GM23248 (cell line): ENCODE measurements at regions not wholly inside any gene's neighbourhood (a gene's known extent, or its start where the extent isn't known, plus 50 kb on each side); places are given as distances from the start of the nearest gene placed in this dataset.
A peak's percentile ranks its signal among the peaks of the same experiment; 100 is the strongest.

Source experiments
- DNase-seq: peaks from one replicate; pipeline ENCODE4 v3.0.0-alpha.2; 2015
- H2AFZ ChIP-seq: fragments of 200-600 bp; sonication (generic); 2 replicates; pipeline ENCODE4 v1.6.1; 2016; ENCODE audit warnings: antibody characterized with exemption
- H3F3A ChIP-seq: fragments of 200-600 bp; sonication (generic); 2 replicates; pipeline ENCODE4 v1.6.1; 2016; ENCODE audit warnings: mild to moderate bottlenecking, antibody characterized with exemption, mixed run types; ENCODE audit not compliant: insufficient read depth
- H3K27ac ChIP-seq: fragments of 200-600 bp; sonication (generic); 2 replicates; pipeline ENCODE4 v1.5.1; 2016; ENCODE audit warnings: mild to moderate bottlenecking
- H3K27me3 ChIP-seq: fragments of 200-600 bp; sonication (generic); replicated peaks from 2 replicates; pipeline ENCODE4 v1.6.1; 2016; ENCODE audit warnings: mild to moderate bottlenecking; ENCODE audit not compliant: insufficient read depth
- H3K36me3 ChIP-seq: fragments of 200-600 bp; sonication (generic); 2 replicates; pipeline ENCODE4 v1.6.1; 2016; ENCODE audit warnings: low read depth, mild to moderate bottlenecking
- H3K4me1 ChIP-seq: fragments of 200-600 bp; sonication (generic); 2 replicates; pipeline ENCODE4 v1.6.1; 2016; ENCODE audit warnings: mild to moderate bottlenecking; ENCODE audit not compliant: insufficient read depth
- H3K4me2 ChIP-seq: fragments of 200-600 bp; sonication (generic); one replicate; pipeline ENCODE4 v1.6.1; 2016; ENCODE audit warnings: mild to moderate bottlenecking; ENCODE audit not compliant: unreplicated experiment
- H3K4me3 ChIP-seq: fragments of 200-600 bp; sonication (generic); 2 replicates; pipeline ENCODE4 v1.5.1; 2016; ENCODE audit warnings: mild to moderate bottlenecking
- H3K79me2 ChIP-seq: fragments of 200-600 bp; sonication (generic); 2 replicates; pipeline ENCODE4 v1.6.1; 2016; ENCODE audit warnings: mild to moderate bottlenecking; ENCODE audit not compliant: insufficient read depth
- H3K9ac ChIP-seq: fragments of 200-600 bp; sonication (generic); 2 replicates; pipeline ENCODE4 v1.6.1; 2016; ENCODE audit warnings: mild to moderate bottlenecking
- H3K9me2 ChIP-seq: fragments of 200-600 bp; sonication (generic); 2 replicates; pipeline ENCODE4 v1.6.1; 2016; ENCODE audit warnings: mixed run types, mild to moderate bottlenecking, moderate library complexity; ENCODE audit not compliant: insufficient read depth
- H3K9me3 ChIP-seq: fragments of 200-600 bp; sonication (generic); one replicate; pipeline ENCODE4 v1.6.1; 2017; ENCODE audit warnings: low read depth
- H4K20me1 ChIP-seq: fragments of 200-600 bp; sonication (generic); 2 replicates; pipeline ENCODE4 v1.6.0; 2016; ENCODE audit not compliant: insufficient read depth
- EZH2 ChIP-seq: fragments of 200-600 bp; sonication (generic); IDR thresholded peaks from 2 replicates; pipeline ENCODE4 v1.6.1; 2018; ENCODE audit warnings: antibody characterized with exemption, mild to moderate bottlenecking; ENCODE audit not compliant: insufficient read depth, poor library complexity, severe bottlenecking
- EZH2phosphoT487 ChIP-seq: fragments of 200-600 bp; sonication (generic); IDR thresholded peaks from 2 replicates; pipeline ENCODE4 v1.6.1; 2018; ENCODE audit warnings: antibody characterized with exemption, moderate library complexity, mild to moderate bottlenecking, low read depth; ENCODE audit not compliant: insufficient read depth
- WGBS, 2 experiments: methylation state at CpG; one replicate each; pipeline ENCODE4 v1.1.6; 2015 to 2017; ENCODE audit warnings: low lambda C conversion rate in 2 of 2, low coverage in 1 of 2; ENCODE audit errors: missing lambda C conversion rate in 2 of 2; 5-methylcytosine and 5-hydroxymethylcytosine counted together
- in situ Hi-C: fragments of 300-500 bp; cut with MboI; formaldehyde crosslinking; loops from 2 replicates; pipeline ENCODE4 v1.15.0; 2020

DNA sequence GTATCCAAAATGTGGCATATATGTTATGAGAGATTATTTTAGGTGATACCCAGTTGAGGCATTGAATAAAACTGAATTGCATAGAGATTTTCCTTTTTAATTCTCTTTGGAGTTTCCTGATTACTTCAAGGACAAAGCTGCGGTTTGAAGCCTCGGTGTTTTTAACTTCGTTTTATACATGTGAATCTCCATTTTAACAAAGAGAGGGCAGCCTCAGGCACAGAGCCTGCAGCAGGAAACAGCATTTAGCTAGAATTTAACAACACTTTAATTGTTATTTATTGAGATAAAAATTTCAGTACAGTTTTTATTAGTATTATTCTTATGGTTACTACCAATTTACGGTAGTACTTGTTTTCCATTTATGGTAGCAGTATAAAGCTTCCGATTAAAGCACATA lies 114.0 kb downstream of the KIF4B start:
- Histone ChIP-seq H3K4me2 (no peak overlapping the region), H3K79me2 (no peaks in the 10 kb centered on the region), H3K27ac (no peak overlapping the region), H4K20me1 (no peaks in the 10 kb centered on the region), H3K4me1 (no peaks in the 10 kb centered on the region), H3F3A (no peaks in the 10 kb centered on the region), H3K36me3 (no peaks in the 10 kb centered on the region), H3K9ac (no peak overlapping the region), H3K27me3 (no peaks in the 10 kb centered on the region), H2AFZ (no peak overlapping the region), H3K9me3 (no peaks in the 10 kb centered on the region), H3K9me2 (no peaks in the 10 kb centered on the region), H3K4me3 (no peak overlapping the region)
- no peak for DNase-seq
- in situ Hi-C loops = loop anchor here (25.0 kb wide), 1 partner anchor 1710 kb away; no protein-coding TSS in a partner anchor
- 53 to 57% methylated on average over 5 of the region's 5 CpGs for WGBS, 2 experiments
- no peak for TF ChIP-seq EZH2
- TF ChIP-seq EZH2phosphoT487 = no peak

DNA sequence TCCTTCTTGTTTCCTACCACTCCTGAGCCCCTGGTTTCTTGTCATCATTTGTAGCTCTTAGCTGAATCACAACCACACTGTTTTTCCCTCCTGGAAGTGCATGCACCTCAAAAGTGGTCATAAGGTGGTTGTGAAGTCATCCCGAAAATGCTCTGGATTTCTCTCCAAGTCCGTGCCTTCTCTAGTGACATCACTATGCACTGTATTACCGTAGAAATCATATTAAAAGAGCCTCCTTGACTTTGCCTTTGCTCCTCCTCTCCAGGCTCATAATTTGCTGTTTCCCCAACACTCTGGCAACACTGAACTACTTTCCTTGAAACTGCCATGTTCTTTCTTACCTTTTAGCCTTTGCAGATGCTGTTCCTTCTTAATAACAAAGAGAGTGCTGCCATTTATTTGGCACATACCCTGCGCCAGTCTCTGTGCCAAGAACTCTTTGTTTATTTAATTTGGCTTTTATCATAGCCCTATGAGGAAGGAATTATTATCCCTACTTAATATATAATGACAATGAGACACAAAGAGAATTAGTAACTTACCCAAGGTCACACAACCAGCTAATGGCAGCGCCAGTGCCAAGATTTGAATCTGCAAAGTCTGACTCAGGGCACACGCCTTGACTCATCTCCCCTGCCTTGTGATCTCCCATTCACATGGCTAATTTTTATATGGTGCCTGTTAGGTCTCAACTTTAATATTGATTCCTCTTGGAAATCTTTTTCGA lies 115.4 kb downstream of the KIF4B start:
- no peak overlapping the region for H3K4me2 ChIP-seq
- no peaks in the 10 kb centered on the region for H3K9me3 ChIP-seq
- 27 to 29% methylated on average over 7 of the region's 7 CpGs for WGBS, 2 experiments
- no peaks in the 10 kb centered on the region for H4K20me1 ChIP-seq
- no peaks in the 10 kb centered on the region for H3F3A ChIP-seq
- no peak for TF ChIP-seq EZH2phosphoT487
- no peak for TF ChIP-seq EZH2
- no peaks in the 10 kb centered on the region for H3K79me2 ChIP-seq
- peak; percentile 40 for DNase-seq
- no peaks in the 10 kb centered on the region for H3K9me2 ChIP-seq
- H3K27ac ChIP-seq = no peak overlapping the region
- H3K36me3 ChIP-seq = no peaks in the 10 kb centered on the region
- H3K4me1 ChIP-seq = no peaks in the 10 kb centered on the region
- no peaks in the 10 kb centered on the region for H3K27me3 ChIP-seq
- no peak overlapping the region for H3K4me3 ChIP-seq
- H3K9ac ChIP-seq = no peak overlapping the region
- in situ Hi-C loops = loop anchor here (25.0 kb wide), 1 partner anchor 1708 kb away; no protein-coding TSS in a partner anchor
- no peak overlapping the region for H2AFZ ChIP-seq

DNA sequence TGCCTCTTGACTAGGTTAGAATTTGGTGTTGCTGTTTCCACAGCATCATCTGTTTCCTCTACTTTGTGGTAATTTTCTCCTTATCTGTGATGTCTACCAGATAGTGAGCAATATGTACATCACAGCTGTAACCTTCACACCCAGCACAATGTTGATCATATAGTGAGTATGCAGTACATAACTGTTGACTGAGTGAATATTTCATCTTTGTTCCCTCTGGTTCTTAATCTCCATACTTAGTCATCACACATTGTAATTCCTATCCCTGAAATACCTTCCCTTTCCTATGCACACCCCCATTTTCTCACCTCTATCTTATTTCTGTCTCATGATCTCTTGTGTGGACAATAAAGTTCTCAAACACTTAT lies 115.9 kb downstream of the KIF4B start:
- Histone ChIP-seq H3K4me2 (no peak overlapping the region), H3K36me3 (no peaks in the 10 kb centered on the region), H3K27me3 (no peaks in the 10 kb centered on the region), H3K4me1 (no peaks in the 10 kb centered on the region), H3F3A (no peaks in the 10 kb centered on the region), H3K79me2 (no peaks in the 10 kb centered on the region), H3K4me3 (no peak overlapping the region), H3K9me3 (no peaks in the 10 kb centered on the region), H3K9ac (no peak overlapping the region), H3K27ac (no peak overlapping the region), H4K20me1 (no peaks in the 10 kb centered on the region), H2AFZ (no peak overlapping the region), H3K9me2 (no peaks in the 10 kb centered on the region)
- in situ Hi-C loops = loop anchor here (25.0 kb wide), 1 partner anchor 1708 kb away; no protein-coding TSS in a partner anchor
- no peak for DNase-seq
- TF ChIP-seq EZH2phosphoT487 (no peak), EZH2 (no peak)

DNA sequence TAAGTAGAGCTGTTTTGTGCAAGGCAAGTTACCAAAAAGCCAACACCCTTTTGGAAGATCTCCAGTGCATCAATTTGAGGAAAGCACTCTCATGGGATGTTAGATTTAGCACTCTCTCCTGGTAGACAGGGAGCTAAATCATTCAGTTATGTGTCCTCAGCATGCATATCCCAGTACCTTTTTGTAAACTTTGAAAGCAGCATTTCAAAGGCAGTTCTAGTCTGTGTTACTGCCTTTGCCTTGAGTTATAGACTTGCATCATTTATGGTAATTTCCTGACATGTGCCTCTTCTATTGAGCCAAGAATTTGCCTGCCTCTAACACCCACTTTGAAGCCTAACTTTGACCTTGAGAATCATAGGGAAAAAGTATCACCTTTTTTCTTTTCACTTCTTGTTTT lies 120.6 kb downstream of the KIF4B start:
- Histone ChIP-seq H3K79me2 (no peaks in the 10 kb centered on the region), H3K9ac (no peak overlapping the region), H3K9me3 (no peaks in the 10 kb centered on the region), H3K9me2 (no peaks in the 10 kb centered on the region), H3K4me1 (no peaks in the 10 kb centered on the region), H3K4me3 (no peak overlapping the region), H3K36me3 (no peaks in the 10 kb centered on the region), H3K27me3 (no peaks in the 10 kb centered on the region), H2AFZ (no peak overlapping the region), H3K4me2 (no peak overlapping the region), H4K20me1 (no peaks in the 10 kb centered on the region), H3K27ac (no peak overlapping the region), H3F3A (no peaks in the 10 kb centered on the region)
- in situ Hi-C loops = loop anchor here (25.0 kb wide), 1 partner anchor 1703 kb away; no protein-coding TSS in a partner anchor
- TF ChIP-seq EZH2phosphoT487 = no peak
- DNase-seq = no peak

DNA sequence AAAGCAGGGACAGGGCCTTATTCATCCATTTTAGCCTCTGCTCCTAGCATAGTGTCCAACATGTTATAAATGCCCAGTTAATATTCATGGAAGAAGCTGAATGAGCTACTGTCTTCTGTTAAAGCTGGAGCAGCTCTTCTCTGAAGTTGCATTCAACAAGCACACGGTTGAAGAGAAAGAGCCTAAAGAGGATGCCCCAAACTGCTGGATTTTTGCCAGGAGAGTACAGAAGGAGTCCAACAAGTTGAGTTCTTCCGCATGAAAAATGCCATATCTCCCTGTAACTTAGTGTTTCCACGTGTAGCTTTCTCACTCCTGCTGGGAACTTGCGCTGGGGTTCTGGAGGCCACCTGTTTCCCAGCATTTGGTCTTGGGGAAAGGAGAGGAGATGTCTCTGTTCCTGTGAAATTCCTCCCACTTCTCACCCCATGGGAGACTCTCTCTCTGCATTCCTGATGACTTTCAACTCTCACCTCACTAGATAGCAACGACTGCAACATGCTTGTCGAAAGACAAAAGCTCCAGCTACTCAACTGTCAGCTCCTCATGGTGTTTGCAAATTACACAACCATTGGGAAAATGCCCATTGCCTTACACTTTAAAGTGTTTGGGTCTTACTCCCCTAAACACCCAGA lies 122.8 kb downstream of the KIF4B start:
- no peak for TF ChIP-seq EZH2
- no peak for TF ChIP-seq EZH2phosphoT487
- H3K4me1 ChIP-seq = no peaks in the 10 kb centered on the region
- no peaks in the 10 kb centered on the region for H3K79me2 ChIP-seq
- H3K4me3 ChIP-seq = no peak overlapping the region
- no peak overlapping the region for H3K27ac ChIP-seq
- no peak for DNase-seq
- no peaks in the 10 kb centered on the region for H3K9me2 ChIP-seq
- no peaks in the 10 kb centered on the region for H4K20me1 ChIP-seq
- no peaks in the 10 kb centered on the region for H3K36me3 ChIP-seq
- no peak overlapping the region for H3K4me2 ChIP-seq
- in situ Hi-C loops = loop anchor here (25.0 kb wide), 1 partner anchor 1701 kb away; no protein-coding TSS in a partner anchor
- 4 to 7% methylated on average over 6 of the region's 6 CpGs for WGBS, 2 experiments
- no peaks in the 10 kb centered on the region for H3K27me3 ChIP-seq
- H3K9ac ChIP-seq = no peak overlapping the region
- no peaks in the 10 kb centered on the region for H3K9me3 ChIP-seq
- no peaks in the 10 kb centered on the region for H3F3A ChIP-seq
- no peak overlapping the region for H2AFZ ChIP-seq
